ENCODE measurements at regions not wholly inside any gene's neighbourhood (a gene's known extent, or its start where the extent isn't known, plus 50 kb on each side); places are given as distances from the start of the nearest gene placed in this dataset.
A peak's percentile ranks its signal among the peaks of the same experiment; 100 is the strongest.

- TF ChIP-seq CTCF (conservative IDR thresholded peaks at IDR 0.05; ENCODE audit: low read depth in 2 of 2) (peak in 1 of 2 experiments; percentile 57; a peak in 3 of 4 replicates), EZH2 (IDR thresholded peaks at IDR 0.05; ENCODE audit: low read depth, unreplicated experiment) (no peak), REST (IDR thresholded peaks at IDR 0.05; ENCODE audit: unreplicated experiment) (no peak), EZH2phosphoT487 (IDR thresholded peaks at IDR 0.05; ENCODE audit: unreplicated experiment) (no peak), POLR2AphosphoS5 (IDR thresholded peaks at IDR 0.05; ENCODE audit: low read depth) (no peak), JUNB (IDR thresholded peaks at IDR 0.05; ENCODE audit: unreplicated experiment) (no peak), CREB1 (CRISPR knock-in tag; IDR thresholded peaks at IDR 0.05; ENCODE audit: low read depth) (no peak)
These were observed 191.3 kb upstream of the KCNJ3 start for GRCh38 chr2:154507186-154507585.
